GM10266 (cell line): ENCODE measurements at regions not wholly inside any gene's neighbourhood (a gene's known extent, or its start where the extent isn't known, plus 50 kb on each side); places are given as distances from the start of the nearest gene placed in this dataset.
"Not testable (repeated sequence)": the region's sequence is repeated elsewhere in the genome, so short reads cannot be mapped to it uniquely, and the experiment has no call there.

Experiments used
- DNase-seq: peaks from one replicate; pipeline ENCODE4 v3.0.0; 2012; ENCODE audit errors: extremely low spot score
- CTCF ChIP-seq: IDR thresholded peaks from 2 replicates; pipeline ENCODE4 v1.5.1; 2012; ENCODE audit warnings: mild to moderate bottlenecking, low read depth; ENCODE audit not compliant: control insufficient read depth, insufficient read depth; ENCODE audit errors: missing control alignments

GRCh38 chr11:21969841-21970240 is 223.0 kb upstream of the ANO5 start:
- no peak for DNase-seq
- no peak for TF ChIP-seq CTCF

GRCh38 chr11:21975242-21975641 is 217.6 kb upstream of the ANO5 start:
- DNase-seq, result no peak

GRCh38 chr11:21976210-21976609 is 216.7 kb upstream of the ANO5 start:
- TF ChIP-seq CTCF, result no peak

More at GRCh38 chr11:21975242-21975641, 217.6 kb upstream of the ANO5 start:
- no peak for TF ChIP-seq CTCF

GRCh38 chr11:21983431-21983830 is 209.5 kb upstream of the ANO5 start:
- no peak for TF ChIP-seq CTCF
- no peak for DNase-seq

More at GRCh38 chr11:21976210-21976609, 216.7 kb upstream of the ANO5 start:
- DNase-seq, result no peak

GRCh38 chr11:21986361-21986760 is 206.5 kb upstream of the ANO5 start:
- no peak for TF ChIP-seq CTCF
- no peak for DNase-seq

- DNase-seq, result no peak
- TF ChIP-seq CTCF, result no peak
Measured at GRCh38 chr11:21987261-21987660, 205.6 kb upstream of the ANO5 start.

GRCh38 chr11:21988477-21988876 is 204.4 kb upstream of the ANO5 start:
- no peak for DNase-seq
- no peak for TF ChIP-seq CTCF

GRCh38 chr11:22001803-22002202 is 191.1 kb upstream of the ANO5 start:
- not testable (repeated sequence) for DNase-seq
